ENCODE measurements at regions not wholly inside any gene's neighbourhood (a gene's known extent, or its start where the extent isn't known, plus 50 kb on each side); places are given as distances from the start of the nearest gene placed in this dataset.

DNA sequence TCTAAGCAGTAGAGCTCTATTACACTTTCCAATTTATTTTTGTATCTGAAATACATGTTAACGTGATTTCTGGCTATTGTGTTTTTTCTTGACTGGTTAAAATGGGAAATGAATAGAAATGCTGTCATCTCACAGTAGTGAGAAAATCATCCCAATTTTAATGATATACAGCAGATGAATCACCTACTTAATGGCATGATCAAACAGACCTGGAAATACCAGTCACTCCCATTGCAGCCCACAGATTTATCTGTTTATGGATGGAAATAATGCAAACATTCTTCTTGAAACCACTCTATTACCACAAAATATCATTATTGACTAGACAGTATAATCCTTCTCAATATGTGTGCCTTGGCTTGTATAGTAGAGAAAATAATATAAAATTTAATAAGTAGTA, 497.8 kb upstream of the ADAMTS5 start:
- TF ChIP-seq, protein P1, sequence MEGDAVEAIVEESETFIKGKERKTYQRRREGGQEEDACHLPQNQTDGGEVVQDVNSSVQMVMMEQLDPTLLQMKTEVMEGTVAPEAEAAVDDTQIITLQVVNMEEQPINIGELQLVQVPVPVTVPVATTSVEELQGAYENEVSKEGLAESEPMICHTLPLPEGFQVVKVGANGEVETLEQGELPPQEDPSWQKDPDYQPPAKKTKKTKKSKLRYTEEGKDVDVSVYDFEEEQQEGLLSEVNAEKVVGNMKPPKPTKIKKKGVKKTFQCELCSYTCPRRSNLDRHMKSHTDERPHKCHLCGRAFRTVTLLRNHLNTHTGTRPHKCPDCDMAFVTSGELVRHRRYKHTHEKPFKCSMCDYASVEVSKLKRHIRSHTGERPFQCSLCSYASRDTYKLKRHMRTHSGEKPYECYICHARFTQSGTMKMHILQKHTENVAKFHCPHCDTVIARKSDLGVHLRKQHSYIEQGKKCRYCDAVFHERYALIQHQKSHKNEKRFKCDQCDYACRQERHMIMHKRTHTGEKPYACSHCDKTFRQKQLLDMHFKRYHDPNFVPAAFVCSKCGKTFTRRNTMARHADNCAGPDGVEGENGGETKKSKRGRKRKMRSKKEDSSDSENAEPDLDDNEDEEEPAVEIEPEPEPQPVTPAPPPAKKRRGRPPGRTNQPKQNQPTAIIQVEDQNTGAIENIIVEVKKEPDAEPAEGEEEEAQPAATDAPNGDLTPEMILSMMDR (IDR thresholded peaks at IDR 0.05): no peak
- TF ChIP-seq POLR2A (IDR thresholded peaks at IDR 0.05): no peak

All from uterus (tissue), 2 donors.